HL-60 (cell line): ENCODE measurements at regions not wholly inside any gene's neighbourhood (a gene's known extent, or its start where the extent isn't known, plus 50 kb on each side); places are given as distances from the start of the nearest gene placed in this dataset.
"Not testable (repeated sequence)": the region's sequence is repeated elsewhere in the genome, so short reads cannot be mapped to it uniquely, and the experiment has no call there.

ENCODE experiments used
- DNase-seq, 2 experiments: peaks; one replicate each; pipeline ENCODE4 v3.0.0-alpha.2; 2010 to 2020; ENCODE audit warnings: low read depth in 1 of 2, low spot score in 1 of 2
- H3K27ac ChIP-seq: fragments of 250-450 bp; sonication (Bioruptor Pico); replicated peaks from 2 replicates; pipeline ENCODE4 v1.5.1; 2020; ENCODE audit warnings: mild to moderate bottlenecking, moderate library complexity
- H3K27me3 ChIP-seq: fragments of 250-450 bp; sonication (Bioruptor Pico); 2 replicates; pipeline ENCODE4 v1.5.1; 2021; ENCODE audit warnings: mild to moderate bottlenecking, moderate library complexity; ENCODE audit not compliant: insufficient read depth, poor library complexity, severe bottlenecking
- H3K4me3 ChIP-seq: replicated peaks from 2 replicates; pipeline ENCODE4 v1.5.1; 2011; ENCODE audit warnings: mild to moderate bottlenecking, control low read depth, low read length; ENCODE audit not compliant: insufficient read depth
- CTCF ChIP-seq: IDR thresholded peaks from one replicate; pipeline ENCODE4 v1.5.1; 2011; ENCODE audit warnings: low read length, control low read depth, inconsistent platforms; ENCODE audit not compliant: insufficient read depth
- GABPA ChIP-seq: IDR thresholded peaks from 2 replicates; pipeline ENCODE4 v1.6.1; 2012; ENCODE audit warnings: low read depth
- POLR2AphosphoS5 ChIP-seq: IDR thresholded peaks from 2 replicates; pipeline ENCODE4 v1.6.1; 2012; ENCODE audit warnings: low read depth
- SPI1 ChIP-seq: IDR thresholded peaks from 2 replicates; pipeline ENCODE4 v1.6.1; 2012; ENCODE audit warnings: low read depth, mild to moderate bottlenecking, borderline replicate concordance
- TF ChIP-seq, protein P1 (sequence below): IDR thresholded peaks from 2 replicates; pipeline ENCODE4 v1.6.1; 2012; ENCODE audit warnings: low read depth; ENCODE audit not compliant: insufficient replicate concordance

GRCh38 chr10:84957427-84957826 lies 629.0 kb downstream of the CCSER2 start:
- DNase-seq, result no peak
- no peaks in the 10 kb centered on the region for H3K27me3 ChIP-seq
- no peak overlapping the region for H3K4me3 ChIP-seq
- TF ChIP-seq, protein P1, sequence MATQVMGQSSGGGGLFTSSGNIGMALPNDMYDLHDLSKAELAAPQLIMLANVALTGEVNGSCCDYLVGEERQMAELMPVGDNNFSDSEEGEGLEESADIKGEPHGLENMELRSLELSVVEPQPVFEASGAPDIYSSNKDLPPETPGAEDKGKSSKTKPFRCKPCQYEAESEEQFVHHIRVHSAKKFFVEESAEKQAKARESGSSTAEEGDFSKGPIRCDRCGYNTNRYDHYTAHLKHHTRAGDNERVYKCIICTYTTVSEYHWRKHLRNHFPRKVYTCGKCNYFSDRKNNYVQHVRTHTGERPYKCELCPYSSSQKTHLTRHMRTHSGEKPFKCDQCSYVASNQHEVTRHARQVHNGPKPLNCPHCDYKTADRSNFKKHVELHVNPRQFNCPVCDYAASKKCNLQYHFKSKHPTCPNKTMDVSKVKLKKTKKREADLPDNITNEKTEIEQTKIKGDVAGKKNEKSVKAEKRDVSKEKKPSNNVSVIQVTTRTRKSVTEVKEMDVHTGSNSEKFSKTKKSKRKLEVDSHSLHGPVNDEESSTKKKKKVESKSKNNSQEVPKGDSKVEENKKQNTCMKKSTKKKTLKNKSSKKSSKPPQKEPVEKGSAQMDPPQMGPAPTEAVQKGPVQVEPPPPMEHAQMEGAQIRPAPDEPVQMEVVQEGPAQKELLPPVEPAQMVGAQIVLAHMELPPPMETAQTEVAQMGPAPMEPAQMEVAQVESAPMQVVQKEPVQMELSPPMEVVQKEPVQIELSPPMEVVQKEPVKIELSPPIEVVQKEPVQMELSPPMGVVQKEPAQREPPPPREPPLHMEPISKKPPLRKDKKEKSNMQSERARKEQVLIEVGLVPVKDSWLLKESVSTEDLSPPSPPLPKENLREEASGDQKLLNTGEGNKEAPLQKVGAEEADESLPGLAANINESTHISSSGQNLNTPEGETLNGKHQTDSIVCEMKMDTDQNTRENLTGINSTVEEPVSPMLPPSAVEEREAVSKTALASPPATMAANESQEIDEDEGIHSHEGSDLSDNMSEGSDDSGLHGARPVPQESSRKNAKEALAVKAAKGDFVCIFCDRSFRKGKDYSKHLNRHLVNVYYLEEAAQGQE, result no peak
- TF ChIP-seq POLR2AphosphoS5 (no peak), CTCF (no peak), GABPA (no peak), SPI1 (no peak)
- H3K27ac ChIP-seq, result no peak overlapping the region

DNA sequence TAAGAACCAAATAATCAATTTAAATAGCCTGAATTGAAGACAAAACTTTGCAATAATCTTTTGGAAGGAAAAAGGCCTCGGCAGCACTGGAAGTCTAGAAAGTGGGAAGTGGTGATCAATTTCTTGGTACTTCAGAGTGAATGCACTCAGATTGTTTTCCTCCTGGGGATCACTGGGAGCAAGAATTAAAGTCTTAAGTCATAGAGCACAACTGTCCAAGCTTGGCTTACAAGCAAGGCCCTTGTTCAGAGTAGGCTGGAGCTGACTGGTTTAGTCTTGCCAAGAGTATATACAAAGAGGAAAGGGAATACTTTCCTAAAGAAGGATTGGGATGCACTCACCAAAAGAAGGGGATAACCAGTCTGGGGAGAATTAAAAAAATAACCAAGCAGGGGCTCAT lies 637.1 kb downstream of the CCSER2 start:
- TF ChIP-seq CTCF (no peak), GABPA (no peak), SPI1 (no peak), POLR2AphosphoS5 (no peak)
- TF ChIP-seq, protein P1, result no peak
- DNase-seq, result no peak
- Histone ChIP-seq H3K27ac (no peak overlapping the region), H3K27me3 (no peaks in the 10 kb centered on the region), H3K4me3 (no peak overlapping the region)

GRCh38 chr10:84966708-84967441 lies 638.5 kb downstream of the CCSER2 start:
- no peak overlapping the region for H3K27ac ChIP-seq
- DNase-seq, result no peak

DNA sequence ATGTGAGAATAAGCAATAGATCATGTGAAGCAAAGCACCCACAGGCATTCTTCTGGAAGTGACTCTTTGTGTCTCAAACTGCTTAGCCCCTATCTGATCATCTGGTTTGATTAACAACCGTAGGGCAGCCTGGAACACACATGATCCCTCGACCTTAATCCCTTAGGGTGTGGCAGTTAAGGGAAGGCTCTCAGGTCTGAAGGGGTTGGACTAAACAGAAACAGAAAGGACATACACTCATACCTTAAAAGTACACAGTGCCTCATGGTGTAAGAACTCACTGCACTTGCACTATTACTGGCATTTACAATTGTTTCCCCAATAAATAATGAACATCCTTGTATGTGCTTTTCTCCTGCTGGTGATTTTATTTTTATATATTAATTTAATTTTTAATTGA lies 640.9 kb downstream of the CCSER2 start:
- H3K27me3 ChIP-seq, H3K4me3 ChIP-seq, H3K27ac ChIP-seq, DNase-seq: not testable (repeated sequence)

More at GRCh38 chr10:84966708-84967441, 638.5 kb downstream of the CCSER2 start:
- H3K4me3 ChIP-seq, result no peak overlapping the region
- TF ChIP-seq CTCF, result no peak
- TF ChIP-seq, protein P1, result no peak
- TF ChIP-seq POLR2AphosphoS5, result no peak
- no peak for TF ChIP-seq SPI1
- no peak for TF ChIP-seq GABPA
- H3K27me3 ChIP-seq, result no peaks in the 10 kb centered on the region
